A673 (cell line): ENCODE measurements at regions not wholly inside any gene's neighbourhood (a gene's known extent, or its start where the extent isn't known, plus 50 kb on each side); places are given as distances from the start of the nearest gene placed in this dataset.
"Not testable (repeated sequence)": the region's sequence is repeated elsewhere in the genome, so short reads cannot be mapped to it uniquely, and the experiment has no call there.

Experiments used
- BruUV-seq: library from RNA; stranded (reverse); fragments of 400-500 nt; replicated peaks from 2 replicates; lab custom pipeline; 2021; lab: Mats Ljungman, UMichigan
- CTCF ChIA-PET: fragments of 300-600 bp; sonication (Branson Sonifier 250); formaldehyde crosslinking; loops from one replicate; lab custom pipeline; 2022; ENCODE audit warnings: antibody characterized with exemption; lab: Charles Lee
- POLR2A ChIA-PET: fragments of 300-600 bp; sonication (Branson Sonifier 250); formaldehyde crosslinking; loops from one replicate; lab custom pipeline; 2022; ENCODE audit warnings: antibody characterized with exemption; ENCODE audit not compliant: low non-redundant PET; lab: Charles Lee
- DNase-seq: peaks from one replicate; pipeline ENCODE4 v3.0.0-alpha.2; 2015; ENCODE audit warnings: low spot score
- H3K27ac ChIP-seq: fragments of 200-600 bp; sonication (generic); 2 replicates; pipeline ENCODE4 v1.5.1; 2016; ENCODE audit warnings: mixed run types, low read depth, mild to moderate bottlenecking, mixed read lengths, antibody characterized with exemption, low read length; ENCODE audit not compliant: poor library complexity, severe bottlenecking
- H3K27me3 ChIP-seq: fragments of 200-600 bp; sonication (generic); replicated peaks from 2 replicates; pipeline ENCODE4 v1.6.1; 2017; ENCODE audit warnings: mixed run types, low read depth, mild to moderate bottlenecking, mixed read lengths, antibody characterized with exemption, low read length; ENCODE audit not compliant: insufficient read depth, poor library complexity
- H3K36me3 ChIP-seq: fragments of 200-600 bp; sonication (generic); 2 replicates; pipeline ENCODE4 v1.6.1; 2016; ENCODE audit warnings: mixed run types, mild to moderate bottlenecking, mixed read lengths, antibody characterized with exemption, low read length; ENCODE audit not compliant: insufficient read depth, poor library complexity, severe bottlenecking
- H3K4me1 ChIP-seq: fragments of 200-600 bp; sonication (generic); 2 replicates; pipeline ENCODE4 v1.6.1; 2017; ENCODE audit warnings: mixed run types, mild to moderate bottlenecking, mixed read lengths, antibody characterized with exemption, low read length; ENCODE audit not compliant: insufficient read depth, poor library complexity, severe bottlenecking
- H3K4me3 ChIP-seq: fragments of 200-600 bp; sonication (generic); 2 replicates; pipeline ENCODE4 v1.5.1; 2016; ENCODE audit warnings: low read depth, mixed run types, mild to moderate bottlenecking, mixed read lengths, low read length; ENCODE audit not compliant: poor library complexity, severe bottlenecking
- H3K9me3 ChIP-seq: fragments of 200-600 bp; sonication (generic); 2 replicates; pipeline ENCODE4 v1.6.1; 2016; ENCODE audit warnings: mixed run types, low read depth, mild to moderate bottlenecking, mixed read lengths, antibody characterized with exemption, low read length; ENCODE audit not compliant: poor library complexity, severe bottlenecking
- CTCF ChIP-seq: fragments of 300-800, 200-600 bp; sonication (generic); conservative IDR thresholded peaks from 2 replicates; pipeline ENCODE4 v1.5.1; 2017; ENCODE audit warnings: low read depth, mild to moderate bottlenecking, antibody characterized with exemption, low read length, moderate library complexity, mixed read lengths
- EZH2 ChIP-seq: fragments of 200-600 bp; sonication (generic); IDR thresholded peaks from 2 replicates; pipeline ENCODE4 v1.6.1; 2017; ENCODE audit warnings: borderline replicate concordance, low read depth, mild to moderate bottlenecking, mixed read lengths, antibody characterized with exemption, low read length; ENCODE audit not compliant: poor library complexity, severe bottlenecking
- intact Hi-C: fragments of 100-400 bp; cut with micrococcal nuclease; formaldehyde crosslinking; loops from one replicate; pipeline ENCODE4 v1.10.0; 2022; ENCODE audit not compliant: unreplicated experiment

- H3K4me1 ChIP-seq, result no peaks in the 10 kb centered on the region
- no TSS peak for BruUV-seq
- H3K36me3 ChIP-seq, result no peaks in the 10 kb centered on the region
- no peak overlapping the region for H3K4me3 ChIP-seq
- POLR2A ChIA-PET, result no interaction called here
- intact Hi-C loops, result no loop called here
- TF ChIP-seq CTCF, result no peak
- TF ChIP-seq EZH2, result no peak
- CTCF ChIA-PET, result no interaction called here
- no peaks in the 10 kb centered on the region for H3K27me3 ChIP-seq
- DNase-seq, result no peak
- H3K9me3 ChIP-seq, result no peaks in the 10 kb centered on the region
- H3K27ac ChIP-seq, result no peak overlapping the region
Measured at GRCh38 chr2:210776756-210777155, 220.4 kb downstream of the CPS1 start.

- ChIA-PET CTCF (no interaction called here), POLR2A (no interaction called here)
- intact Hi-C loops, result no loop called here
- Histone ChIP-seq H3K9me3 (no peaks in the 10 kb centered on the region), H3K4me3 (no peak overlapping the region), H3K27ac (no peak overlapping the region), H3K36me3 (no peaks in the 10 kb centered on the region), H3K27me3 (no peaks in the 10 kb centered on the region), H3K4me1 (no peaks in the 10 kb centered on the region)
- TF ChIP-seq CTCF, result no peak
- TF ChIP-seq EZH2, result no peak
- no peak for DNase-seq
- BruUV-seq, result no TSS peak
Measured at GRCh38 chr2:210782222-210782621, 225.8 kb downstream of the CPS1 start.

GRCh38 chr2:210787831-210788230 is 231.4 kb downstream of the CPS1 start:
- H3K27me3 ChIP-seq, H3K9me3 ChIP-seq, H3K4me3 ChIP-seq, H3K27ac ChIP-seq, intact Hi-C loops, H3K36me3 ChIP-seq, BruUV-seq, DNase-seq, H3K4me1 ChIP-seq, CTCF ChIA-PET, POLR2A ChIA-PET: not testable (repeated sequence)

GRCh38 chr2:210792000-210792399 is 235.6 kb downstream of the CPS1 start:
- Histone ChIP-seq H3K36me3 (no peaks in the 10 kb centered on the region), H3K9me3 (no peaks in the 10 kb centered on the region), H3K4me3 (no peak overlapping the region), H3K4me1 (no peaks in the 10 kb centered on the region), H3K27me3 (no peaks in the 10 kb centered on the region), H3K27ac (no peak overlapping the region)
- POLR2A ChIA-PET, result no interaction called here
- intact Hi-C loops, result no loop called here
- CTCF ChIA-PET, result no interaction called here
- BruUV-seq, result no TSS peak
- no peak for DNase-seq
- TF ChIP-seq EZH2 (no peak), CTCF (no peak)
